ENCODE measurements at regions not wholly inside any gene's neighbourhood (a gene's known extent, or its start where the extent isn't known, plus 50 kb on each side); places are given as distances from the start of the nearest gene placed in this dataset.

- TF ChIP-seq CTCF (conservative IDR thresholded peaks at IDR 0.05) (no peak), ZFX (IDR thresholded peaks at IDR 0.05) (no peak)
Observed at GRCh38 chr12:115467531-115467930, 783.6 kb upstream of the TBX3 start.

Data from C4-2B (cell line).